C4-2B (cell line): ENCODE measurements at regions not wholly inside any gene's neighbourhood (a gene's known extent, or its start where the extent isn't known, plus 50 kb on each side); places are given as distances from the start of the nearest gene placed in this dataset.

Experiments
- ZFX ChIP-seq: fragments of 450-650 bp; IDR thresholded peaks from 2 replicates; pipeline ENCODE4 v1.6.1; 2017
- TF ChIP-seq, protein P1 (sequence below): fragments of 450-650 bp; conservative IDR thresholded peaks from 2 replicates; pipeline ENCODE4 v1.5.1; 2017; ENCODE audit warnings: mild to moderate bottlenecking

DNA sequence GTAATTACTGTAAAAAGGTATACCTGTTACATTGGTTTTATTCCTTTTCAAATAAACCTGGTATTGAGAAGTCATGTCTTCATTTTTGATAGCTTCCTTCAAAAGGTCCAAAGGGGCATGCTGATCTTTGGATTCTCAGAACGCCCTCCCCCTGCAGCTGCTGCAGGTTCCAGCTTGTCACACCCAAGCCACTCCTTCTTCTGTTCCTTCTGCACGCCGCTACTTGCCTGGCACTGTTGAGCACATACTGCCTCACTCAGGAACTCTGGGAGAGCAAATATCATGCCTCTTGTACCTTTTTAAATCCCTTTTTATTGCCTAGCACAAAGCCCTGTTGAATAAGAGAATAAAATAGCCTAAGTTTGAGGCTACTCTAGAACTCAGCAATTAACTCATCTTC is 136.9 kb downstream of the BARHL2 start:
- TF ChIP-seq, protein P1, sequence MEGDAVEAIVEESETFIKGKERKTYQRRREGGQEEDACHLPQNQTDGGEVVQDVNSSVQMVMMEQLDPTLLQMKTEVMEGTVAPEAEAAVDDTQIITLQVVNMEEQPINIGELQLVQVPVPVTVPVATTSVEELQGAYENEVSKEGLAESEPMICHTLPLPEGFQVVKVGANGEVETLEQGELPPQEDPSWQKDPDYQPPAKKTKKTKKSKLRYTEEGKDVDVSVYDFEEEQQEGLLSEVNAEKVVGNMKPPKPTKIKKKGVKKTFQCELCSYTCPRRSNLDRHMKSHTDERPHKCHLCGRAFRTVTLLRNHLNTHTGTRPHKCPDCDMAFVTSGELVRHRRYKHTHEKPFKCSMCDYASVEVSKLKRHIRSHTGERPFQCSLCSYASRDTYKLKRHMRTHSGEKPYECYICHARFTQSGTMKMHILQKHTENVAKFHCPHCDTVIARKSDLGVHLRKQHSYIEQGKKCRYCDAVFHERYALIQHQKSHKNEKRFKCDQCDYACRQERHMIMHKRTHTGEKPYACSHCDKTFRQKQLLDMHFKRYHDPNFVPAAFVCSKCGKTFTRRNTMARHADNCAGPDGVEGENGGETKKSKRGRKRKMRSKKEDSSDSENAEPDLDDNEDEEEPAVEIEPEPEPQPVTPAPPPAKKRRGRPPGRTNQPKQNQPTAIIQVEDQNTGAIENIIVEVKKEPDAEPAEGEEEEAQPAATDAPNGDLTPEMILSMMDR, result no peak
- TF ChIP-seq ZFX, result no peak
